ENCODE measurements at regions not wholly inside any gene's neighbourhood (a gene's known extent, or its start where the extent isn't known, plus 50 kb on each side); places are given as distances from the start of the nearest gene placed in this dataset.

- TF ChIP-seq CTCF (IDR thresholded peaks at IDR 0.05; ENCODE audit: insufficient read depth, low read depth, low read length) (no peak), EZH2 (IDR thresholded peaks at IDR 0.05; ENCODE audit: insufficient read depth, low read length) (no peak)
Observed at GRCh38 chr6:74402781-74403180, 706.8 kb downstream of the CD109 start.

All from astrocyte (in vitro differentiated cells and primary cell).